DMS53 treated with DMSO at 0.1 percent for 48 hours (cell line): ENCODE measurements at regions not wholly inside any gene's neighbourhood (a gene's known extent, or its start where the extent isn't known, plus 50 kb on each side); places are given as distances from the start of the nearest gene placed in this dataset.

Experiments
- DNase-seq: peaks from one replicate; lab custom pipeline; 2025; ENCODE audit not compliant: unreplicated experiment; lab: John Stamatoyannopoulos, UW

DNA sequence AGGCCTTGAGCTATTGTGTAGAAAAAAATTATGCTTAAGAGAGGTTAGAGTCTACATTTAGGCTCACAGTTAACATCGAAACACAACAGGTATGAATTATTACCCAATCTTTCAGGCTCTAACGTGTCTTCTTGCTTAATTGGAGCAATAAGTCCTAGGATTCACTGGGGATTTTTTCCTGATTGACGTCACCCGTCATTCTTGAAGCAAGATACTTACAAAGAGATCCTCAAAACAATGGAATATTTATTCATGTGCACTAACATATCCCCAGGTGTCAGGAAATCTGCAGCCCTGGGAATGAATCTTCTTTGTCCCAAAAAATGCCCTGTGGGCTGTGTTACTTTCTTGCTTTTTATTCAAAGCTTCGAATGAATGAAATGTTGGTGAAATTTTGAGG is 413.5 kb downstream of the NFIB start:
- no peak for DNase-seq

DNA sequence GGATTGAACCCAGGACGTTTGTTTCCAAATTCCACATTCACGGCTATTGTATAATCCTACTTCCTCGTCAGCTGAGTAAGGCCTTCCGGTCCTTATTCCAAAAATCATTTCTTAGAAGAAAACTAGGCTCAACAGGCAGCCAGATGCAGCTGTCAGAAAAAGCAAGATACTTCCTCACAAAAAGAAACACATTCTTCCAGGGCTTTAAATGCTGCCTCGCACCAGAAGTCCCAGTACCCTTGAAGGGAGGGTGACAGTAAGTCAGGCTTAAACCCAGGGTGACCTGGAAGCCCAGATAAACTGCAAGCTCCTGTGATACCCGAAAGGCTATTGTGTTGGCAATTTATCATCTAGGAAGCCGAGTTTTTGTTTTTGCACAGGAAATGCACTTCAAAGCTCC is 414.0 kb downstream of the NFIB start:
- no peak for DNase-seq

- DNase-seq = no peak
Observed at GRCh38 chr9:13898957-13899356, 415.0 kb downstream of the NFIB start.

DNA sequence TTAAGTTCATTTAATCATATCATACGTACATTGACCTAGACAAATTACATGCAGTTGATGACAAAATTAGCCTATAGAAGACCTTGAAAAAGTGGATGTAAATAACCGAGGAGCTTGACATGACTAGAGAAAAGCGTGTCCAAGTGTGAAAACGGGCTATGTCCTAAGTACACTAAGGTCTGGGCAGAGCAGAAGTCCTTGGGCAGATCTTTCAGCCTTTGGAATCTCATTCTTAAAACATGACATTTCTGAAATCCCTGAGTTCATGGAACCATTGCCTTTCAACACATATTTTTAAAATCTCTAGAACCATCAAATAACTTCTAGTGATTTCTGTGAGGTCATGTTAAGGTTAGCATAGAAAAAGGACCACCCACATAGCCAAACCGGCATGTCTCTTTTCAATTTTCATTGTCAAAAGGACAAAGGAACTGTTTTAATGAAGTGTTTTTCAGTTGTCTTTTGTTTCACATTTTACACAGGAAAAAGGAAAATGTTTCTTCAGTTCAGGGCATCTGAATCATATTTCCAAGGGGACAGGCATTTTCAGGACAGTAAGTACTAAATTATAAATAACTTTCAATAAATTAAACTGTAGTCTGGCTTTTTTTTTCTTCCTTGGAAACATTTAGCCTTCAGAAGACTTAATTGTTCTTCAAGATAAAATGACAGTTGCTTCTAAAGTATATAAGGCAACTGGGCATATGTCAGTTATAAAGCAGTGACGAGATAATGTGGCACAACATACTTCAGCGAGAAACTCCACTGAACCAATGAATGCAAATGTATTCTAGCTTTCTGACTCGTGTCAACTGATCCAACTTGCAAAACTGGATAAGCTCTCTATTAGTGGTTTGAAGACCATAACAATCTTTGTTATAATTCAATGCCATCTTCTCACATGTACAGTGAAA is 416.8 kb downstream of the NFIB start:
- no peak for DNase-seq

GRCh38 chr9:13896047-13896446 is 417.9 kb downstream of the NFIB start:
- no peak for DNase-seq

- DNase-seq = no peak
Observed at GRCh38 chr9:13885258-13885657, 428.7 kb downstream of the NFIB start.

DNA sequence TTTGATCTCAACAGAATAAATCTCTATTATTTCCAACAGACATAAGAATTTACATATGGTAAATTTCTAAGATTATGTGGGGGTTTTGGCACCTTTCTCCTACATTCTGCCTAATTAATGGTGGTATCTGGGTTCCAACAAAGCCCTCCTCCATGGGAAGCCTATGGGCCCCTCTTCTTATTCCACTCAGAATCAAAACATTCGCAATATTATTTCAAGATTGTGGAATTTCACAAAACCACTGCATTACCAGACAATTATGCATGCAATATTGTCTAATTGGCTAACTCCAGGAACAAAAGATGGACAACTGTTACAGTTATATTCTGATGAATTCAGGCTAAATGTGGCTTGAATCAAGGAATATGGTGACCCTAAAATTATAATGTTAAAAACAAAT is 434.0 kb downstream of the NFIB start:
- DNase-seq = no peak

DNA sequence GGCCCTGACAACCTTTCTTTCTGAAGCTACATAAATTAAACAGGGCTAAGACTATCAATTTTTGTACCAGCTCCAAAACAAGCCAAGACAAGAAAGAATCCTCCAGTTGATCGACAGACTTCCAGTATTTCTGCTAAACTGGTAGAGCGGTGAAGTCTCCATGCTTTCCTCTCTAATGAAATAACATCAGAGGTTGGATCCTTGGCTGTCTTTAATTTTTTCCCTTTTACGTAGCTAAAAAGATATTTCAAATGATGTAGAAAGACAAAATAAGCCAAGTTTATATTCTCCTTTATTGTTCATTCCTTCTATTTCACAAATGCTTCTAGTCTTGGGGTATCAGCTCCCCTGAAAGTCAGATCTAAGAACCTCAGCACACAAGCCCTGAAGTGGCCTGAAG is 434.9 kb downstream of the NFIB start:
- no peak for DNase-seq

GRCh38 chr9:13878241-13878711 is 435.7 kb downstream of the NFIB start:
- DNase-seq = no peak

DNA sequence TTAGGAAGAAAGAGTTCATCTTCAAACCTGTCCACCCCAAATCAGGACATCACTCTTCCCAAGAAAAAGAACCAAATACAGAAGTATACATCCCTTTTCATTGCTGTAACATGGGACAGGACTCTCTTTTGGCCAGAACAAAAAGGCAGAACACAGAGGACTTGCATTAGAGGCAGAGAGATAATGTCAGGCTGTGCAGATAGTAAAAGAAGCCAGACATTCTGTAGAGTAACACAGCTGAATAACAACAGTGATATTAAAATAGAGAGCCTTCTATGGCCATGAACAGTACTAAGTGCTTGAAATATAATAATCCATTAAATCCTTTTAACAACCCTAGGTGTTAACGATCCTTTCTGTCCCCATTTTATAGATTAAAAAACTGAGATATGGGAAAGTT is 437.2 kb downstream of the NFIB start:
- no peak for DNase-seq

GRCh38 chr9:13873203-13873602 is 440.7 kb downstream of the NFIB start:
- DNase-seq = no peak

- no peak for DNase-seq
Observed at GRCh38 chr9:13868336-13868735, 445.6 kb downstream of the NFIB start.

GRCh38 chr9:13865869-13866268 is 448.1 kb downstream of the NFIB start:
- no peak for DNase-seq

- DNase-seq = no peak
Observed at GRCh38 chr9:13863112-13863511, 450.8 kb downstream of the NFIB start.

- no peak for DNase-seq
Observed at GRCh38 chr9:13862654-13863053, 451.3 kb downstream of the NFIB start.

DNA sequence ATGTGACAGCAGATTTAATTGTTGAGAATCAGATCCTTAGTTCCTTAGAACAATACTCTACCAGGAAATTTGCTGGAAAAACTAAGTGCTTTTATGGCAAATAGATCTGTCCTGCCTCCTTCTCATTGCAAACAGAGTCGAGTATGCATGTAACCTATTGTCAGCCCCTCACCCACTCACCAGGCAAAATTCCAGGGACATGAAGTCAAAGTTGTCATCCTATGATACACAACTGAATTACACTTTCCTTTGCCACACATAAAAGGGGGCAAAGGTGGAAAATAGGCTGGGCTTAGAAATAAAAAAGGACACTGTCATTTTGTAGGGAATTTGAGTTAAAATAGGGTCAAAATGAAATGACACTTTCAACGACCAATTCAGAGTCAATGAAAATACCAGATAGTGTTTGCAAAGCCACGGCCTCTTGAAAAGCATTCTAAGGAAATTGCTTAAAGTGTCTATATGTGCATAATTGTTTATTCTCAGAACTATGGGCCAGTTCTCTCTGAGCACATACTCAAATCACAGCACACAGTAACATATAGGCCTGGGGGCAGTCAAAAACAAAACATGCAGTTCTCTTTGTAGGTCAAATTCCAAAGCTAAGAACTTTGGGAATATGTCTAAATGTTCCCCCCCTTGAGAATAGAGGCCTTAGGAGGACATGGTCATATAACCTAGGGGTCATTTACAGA is 452.8 kb downstream of the NFIB start:
- DNase-seq = no peak

- no peak for DNase-seq
Observed at GRCh38 chr9:13860019-13860418, 453.9 kb downstream of the NFIB start.

GRCh38 chr9:13857521-13857920 is 456.4 kb downstream of the NFIB start:
- no peak for DNase-seq

DNA sequence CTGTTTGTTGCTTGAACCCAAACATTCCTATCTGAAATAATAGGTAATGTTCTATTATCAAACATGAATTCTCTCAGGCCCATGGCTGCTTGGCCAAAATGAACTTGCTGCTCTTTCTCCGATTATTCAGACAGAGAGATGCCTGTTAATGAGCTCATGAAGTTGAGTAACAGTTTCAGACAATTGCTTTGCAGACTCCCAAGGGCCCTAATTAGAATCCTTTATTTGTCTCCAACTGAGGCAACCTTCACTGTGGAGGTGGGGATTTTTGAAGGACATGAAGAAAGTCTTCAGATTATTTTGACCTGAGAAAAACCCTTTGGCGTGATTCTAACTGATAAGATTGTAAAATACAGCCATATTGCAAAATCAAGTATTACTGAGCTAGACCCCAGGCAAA is 466.7 kb downstream of the NFIB start:
- DNase-seq = no peak

- no peak for DNase-seq
Observed at GRCh38 chr9:13845460-13845859, 468.5 kb downstream of the NFIB start.

GRCh38 chr9:13841746-13842462 is 472.0 kb downstream of the NFIB start:
- no peak for DNase-seq

- no peak for DNase-seq
Observed at GRCh38 chr9:13832446-13832845, 481.5 kb downstream of the NFIB start.
